HUES6 (cell line): ENCODE measurements at regions not wholly inside any gene's neighbourhood (a gene's known extent, or its start where the extent isn't known, plus 50 kb on each side); places are given as distances from the start of the nearest gene placed in this dataset.
"Not testable (repeated sequence)": the region's sequence is repeated elsewhere in the genome, so short reads cannot be mapped to it uniquely, and the experiment has no call there.

Experiments used
- H3K27ac ChIP-seq: 2 replicates; pipeline ENCODE4 v1.7.0; 2013; ENCODE audit warnings: low read depth, mild to moderate bottlenecking, low read length, inconsistent platforms
- H3K27me3 ChIP-seq: 2 replicates; pipeline ENCODE4 v1.6.1; 2013; ENCODE audit warnings: low read length; ENCODE audit not compliant: control insufficient read depth, insufficient read depth
- H3K36me3 ChIP-seq: 2 replicates; pipeline ENCODE4 v1.6.1; 2013; ENCODE audit warnings: low read length; ENCODE audit not compliant: control insufficient read depth, insufficient read depth
- H3K4me1 ChIP-seq: 2 replicates; pipeline ENCODE4 v1.6.1; 2013; ENCODE audit warnings: low read length; ENCODE audit not compliant: control insufficient read depth, insufficient read depth
- H3K4me3 ChIP-seq: 2 replicates; pipeline ENCODE4 v1.5.1; 2013; ENCODE audit warnings: low read depth, low read length
- H3K9ac ChIP-seq: one replicate; pipeline ENCODE4 v1.6.1; 2013; ENCODE audit warnings: mild to moderate bottlenecking, low read length
- H3K9me3 ChIP-seq: 2 replicates; pipeline ENCODE4 v1.6.1; 2013; ENCODE audit warnings: low read depth, low read length; ENCODE audit not compliant: control insufficient read depth, insufficient read depth

DNA sequence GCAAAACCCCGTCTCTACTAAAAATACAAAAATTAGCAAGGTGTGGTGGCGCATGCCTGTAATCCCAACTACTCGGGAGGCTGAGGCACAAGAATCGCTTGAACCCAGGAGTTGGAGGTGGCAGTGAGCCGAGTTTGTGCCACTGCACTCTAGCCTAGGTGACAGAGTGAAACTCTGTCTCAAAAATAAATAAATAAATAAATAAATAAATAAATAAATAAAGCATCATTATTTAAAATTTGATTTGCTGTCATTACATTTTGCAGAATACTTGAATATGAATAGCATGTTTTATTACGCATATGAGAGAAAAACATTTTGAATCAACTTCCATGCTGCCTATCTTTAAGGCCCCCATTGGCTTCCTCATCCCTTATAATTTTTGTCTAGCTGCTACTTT lies 53.4 kb upstream of the MED14 start:
- not testable (repeated sequence) for H3K9ac ChIP-seq, H3K4me3 ChIP-seq, H3K27ac ChIP-seq, H3K4me1 ChIP-seq, H3K36me3 ChIP-seq, H3K27me3 ChIP-seq
- H3K9me3 ChIP-seq, result peaks cover 16% of the 10 kb centered on the region

DNA sequence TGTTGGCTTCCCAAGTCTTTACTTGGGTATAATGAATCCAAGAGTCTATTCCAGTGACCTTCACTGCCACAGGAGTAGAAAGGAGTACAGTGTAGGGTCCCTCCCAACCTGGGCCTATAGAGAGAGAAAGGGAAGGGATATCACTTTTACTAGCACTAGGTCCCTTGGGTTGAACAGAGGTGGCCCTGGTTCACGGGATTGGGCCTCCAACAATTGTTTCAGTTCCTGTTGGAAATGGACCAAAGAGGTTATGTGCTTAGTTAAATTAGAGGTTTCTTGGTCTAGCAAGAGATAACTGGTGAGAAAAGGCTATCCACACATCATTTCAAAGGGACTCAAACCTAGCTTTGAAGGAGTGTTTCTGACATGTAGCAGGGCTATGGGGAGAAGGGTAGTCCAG lies 57.1 kb upstream of the MED14 start:
- H3K4me3 ChIP-seq, result no peak overlapping the region
- no peaks in the 10 kb centered on the region for H3K27me3 ChIP-seq
- no peak overlapping the region for H3K9ac ChIP-seq

DNA sequence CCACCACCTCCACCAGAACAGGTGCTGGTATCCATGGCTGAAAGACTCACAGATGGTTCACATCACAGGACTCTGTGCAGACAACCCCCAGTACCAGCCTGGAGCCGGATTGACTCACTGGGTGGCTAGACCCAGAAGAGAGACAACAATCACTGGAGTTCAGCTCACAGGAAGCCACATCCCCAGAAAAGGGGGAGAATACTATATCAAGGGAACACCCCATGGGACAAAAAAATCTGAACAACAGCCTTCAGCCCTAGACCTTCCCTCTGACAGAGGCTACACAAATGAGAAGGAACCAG lies 59.4 kb upstream of the MED14 start:
- not testable (repeated sequence) for H3K4me3 ChIP-seq, H3K4me1 ChIP-seq, H3K27me3 ChIP-seq, H3K36me3 ChIP-seq
- Histone ChIP-seq H3K9me3 (peaks cover 19% of the 10 kb centered on the region), H3K27ac (peak overlapping the region; percentile 21; the same call in 1 of the 2 replicates), H3K9ac (peak overlapping the region; percentile 74)

More for the DNA sequence above, 57.1 kb upstream of the MED14 start:
- H3K4me1 ChIP-seq, result peaks cover 7% of the 10 kb centered on the region
- H3K9me3 ChIP-seq, result peaks cover 23% of the 10 kb centered on the region
- no peak overlapping the region for H3K27ac ChIP-seq
- no peaks in the 10 kb centered on the region for H3K36me3 ChIP-seq

DNA sequence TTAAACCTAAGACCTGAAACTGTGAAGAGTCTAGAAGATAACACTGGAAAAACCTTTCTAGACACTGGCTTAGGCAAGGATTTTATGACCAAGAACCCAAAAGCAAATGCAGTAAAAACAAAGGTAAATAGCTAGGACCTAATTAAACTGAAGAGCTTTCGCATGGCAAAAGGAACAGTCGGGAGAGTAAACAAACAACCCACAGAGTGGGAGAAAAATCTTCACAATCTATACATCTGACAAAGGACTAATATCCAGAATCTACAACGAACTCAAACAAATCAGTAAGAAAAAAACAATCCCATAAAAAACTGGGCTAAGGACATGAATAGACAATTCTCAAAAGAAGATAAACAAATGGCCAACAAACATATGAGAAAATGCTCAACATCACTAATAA lies 64.4 kb upstream of the MED14 start:
- H3K27ac ChIP-seq, H3K9ac ChIP-seq, H3K27me3 ChIP-seq, H3K36me3 ChIP-seq, H3K4me3 ChIP-seq, H3K4me1 ChIP-seq: not testable (repeated sequence)
- H3K9me3 ChIP-seq, result peaks cover 17% of the 10 kb centered on the region

DNA sequence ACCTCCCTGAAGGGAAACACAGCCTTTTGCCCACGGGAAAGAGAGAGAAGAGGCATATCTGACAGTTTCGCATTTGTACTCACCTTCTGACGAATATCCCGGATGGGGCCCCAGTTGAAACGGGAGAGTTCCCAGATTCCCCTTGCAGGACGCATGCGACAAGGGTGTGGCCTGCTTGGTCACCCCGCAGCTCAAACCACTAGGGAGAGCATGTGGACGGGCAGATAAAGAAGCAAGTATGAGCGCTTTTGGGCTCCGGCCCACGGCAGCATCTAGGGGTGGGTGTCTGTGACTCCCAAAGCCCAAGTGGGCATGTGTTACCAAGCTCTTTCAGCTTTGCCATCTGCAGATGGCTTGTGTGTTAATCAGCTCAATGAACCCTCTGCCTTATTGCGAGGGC lies 70.1 kb upstream of the MED14 start:
- Histone ChIP-seq H3K27me3 (no peaks in the 10 kb centered on the region), H3K4me3 (no peak overlapping the region), H3K36me3 (no peaks in the 10 kb centered on the region), H3K9me3 (peaks cover 24% of the 10 kb centered on the region), H3K9ac (no peak overlapping the region), H3K4me1 (no peaks in the 10 kb centered on the region), H3K27ac (no peak overlapping the region)

DNA sequence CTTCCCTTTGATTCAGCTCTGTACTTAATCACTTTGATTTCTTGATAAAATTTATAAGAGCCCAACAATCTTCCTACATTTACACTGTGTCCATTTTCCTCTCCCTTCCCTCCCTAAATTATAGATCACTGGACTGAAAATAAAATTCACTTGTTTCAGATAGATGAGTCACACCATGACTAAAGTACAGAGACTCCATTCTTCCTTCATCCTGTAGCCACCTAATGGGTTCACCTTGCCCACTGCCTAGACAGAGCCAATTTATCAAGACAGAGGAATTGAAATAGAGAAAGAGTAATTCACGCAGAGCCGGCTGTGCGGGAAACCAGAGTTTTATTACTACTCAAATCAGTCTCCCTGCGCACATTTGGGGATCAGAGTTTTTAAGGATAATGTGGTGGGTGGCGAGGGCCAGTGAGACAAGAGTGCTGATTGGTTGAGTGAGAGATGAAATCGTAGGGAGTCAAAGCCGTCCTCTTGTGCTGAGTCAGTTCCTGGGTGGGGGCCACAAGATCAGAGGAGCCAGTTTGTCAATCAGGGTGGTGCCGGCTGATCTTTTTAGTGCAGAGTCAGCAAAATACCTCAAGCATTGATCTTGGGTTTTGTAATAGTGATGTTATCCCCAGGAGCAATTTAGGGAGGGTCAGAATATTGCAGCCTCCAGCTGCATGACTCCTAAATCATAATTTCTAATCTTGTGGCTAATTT lies 71.3 kb upstream of the MED14 start:
- H3K27ac ChIP-seq, result no peak overlapping the region
- H3K9ac ChIP-seq, result no peak overlapping the region
- H3K9me3 ChIP-seq, result peaks cover 24% of the 10 kb centered on the region
- H3K27me3 ChIP-seq, result no peaks in the 10 kb centered on the region
- no peaks in the 10 kb centered on the region for H3K4me1 ChIP-seq
- no peak overlapping the region for H3K4me3 ChIP-seq
- H3K36me3 ChIP-seq, result no peaks in the 10 kb centered on the region

DNA sequence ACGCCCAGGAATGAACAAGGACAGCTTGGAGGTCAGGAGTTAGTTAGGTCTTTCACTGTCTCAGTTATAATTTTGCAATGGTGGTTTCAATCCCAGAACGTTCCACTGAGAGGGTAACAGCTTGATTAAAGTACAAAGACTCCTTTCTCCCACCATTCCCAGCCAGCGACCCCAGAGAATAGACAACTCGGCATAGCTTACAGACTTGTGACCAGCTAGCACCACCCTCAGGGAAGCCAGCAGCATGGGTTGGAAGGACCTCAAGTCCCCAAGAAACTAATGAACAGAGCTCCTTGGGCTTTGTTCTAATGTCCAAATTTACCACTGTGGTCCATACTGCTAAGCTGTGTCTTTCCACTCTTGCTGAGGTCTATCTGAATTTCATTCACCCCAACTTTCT lies 72.0 kb upstream of the MED14 start:
- H3K9me3 ChIP-seq, result peaks cover 23% of the 10 kb centered on the region
- H3K27me3 ChIP-seq, result no peaks in the 10 kb centered on the region
- no peaks in the 10 kb centered on the region for H3K36me3 ChIP-seq
- H3K4me1 ChIP-seq, result no peaks in the 10 kb centered on the region
- no peak overlapping the region for H3K4me3 ChIP-seq
- no peak overlapping the region for H3K27ac ChIP-seq
- H3K9ac ChIP-seq, result no peak overlapping the region

DNA sequence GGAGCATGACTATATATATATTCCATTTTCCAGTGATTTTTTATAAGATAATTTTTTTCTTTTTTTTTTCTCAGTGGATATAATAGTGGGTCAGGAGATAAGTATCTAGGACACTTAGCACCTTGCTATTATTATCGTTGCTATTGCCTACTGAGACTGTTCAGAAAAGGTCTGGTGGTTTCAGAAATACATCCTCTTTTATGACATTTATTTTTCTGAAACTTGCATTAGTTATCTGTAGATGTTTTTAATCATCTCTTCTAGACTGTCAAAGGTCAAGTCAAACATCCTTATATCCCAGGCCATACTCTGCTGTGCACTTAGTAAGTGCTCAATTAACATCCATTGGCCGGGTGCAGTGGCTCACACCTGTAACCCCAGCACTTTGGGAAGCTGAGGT lies 72.9 kb upstream of the MED14 start:
- H3K9me3 ChIP-seq, result peaks cover 25% of the 10 kb centered on the region
- no peak overlapping the region for H3K27ac ChIP-seq
- no peak overlapping the region for H3K4me3 ChIP-seq
- no peaks in the 10 kb centered on the region for H3K36me3 ChIP-seq
- H3K9ac ChIP-seq, result no peak overlapping the region
- H3K4me1 ChIP-seq, result no peaks in the 10 kb centered on the region
- H3K27me3 ChIP-seq, result no peaks in the 10 kb centered on the region

DNA sequence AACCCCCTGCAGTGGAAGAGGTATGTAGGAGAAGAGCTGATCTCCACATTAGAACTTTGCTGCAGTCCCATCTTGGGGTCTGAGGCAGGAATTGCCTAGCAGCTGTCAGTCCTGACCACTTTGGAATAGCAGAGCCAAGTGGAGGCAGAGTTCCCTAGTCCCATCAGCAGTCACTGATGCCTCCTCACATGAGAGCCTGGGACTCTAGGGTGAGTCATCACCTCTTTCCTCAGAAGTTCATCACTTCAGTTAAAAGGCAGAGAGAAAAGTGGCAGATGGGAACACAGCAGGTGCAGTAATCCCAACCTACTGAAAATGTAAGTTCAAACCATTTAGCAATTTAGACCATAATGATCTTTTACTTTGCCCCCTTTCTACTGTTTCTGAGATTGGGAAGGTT lies 73.9 kb upstream of the MED14 start:
- Histone ChIP-seq H3K4me3 (no peak overlapping the region), H3K9me3 (peaks cover 29% of the 10 kb centered on the region), H3K27me3 (no peaks in the 10 kb centered on the region), H3K27ac (no peak overlapping the region), H3K36me3 (no peaks in the 10 kb centered on the region), H3K4me1 (no peaks in the 10 kb centered on the region), H3K9ac (no peak overlapping the region)

DNA sequence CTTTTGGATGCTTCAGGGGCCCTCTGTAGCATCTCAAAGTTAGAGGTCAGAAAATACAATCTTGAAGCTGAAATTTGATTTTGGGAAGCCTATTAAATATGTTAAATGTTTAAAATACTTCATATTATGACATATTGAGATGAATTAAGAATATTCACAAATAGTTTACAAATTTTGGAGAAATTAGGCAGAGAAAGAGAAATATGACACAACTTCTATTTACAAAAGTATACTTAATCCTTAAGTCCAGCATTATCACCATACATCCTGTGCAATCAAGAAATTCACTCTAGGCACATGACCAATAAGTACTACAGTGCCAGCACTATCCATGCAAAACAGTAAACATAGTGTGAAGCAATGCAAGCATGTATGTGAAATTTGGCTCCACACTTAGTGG lies 79.7 kb upstream of the MED14 start:
- not testable (repeated sequence) for H3K4me3 ChIP-seq, H3K36me3 ChIP-seq, H3K27ac ChIP-seq, H3K9ac ChIP-seq, H3K27me3 ChIP-seq, H3K4me1 ChIP-seq
- peaks cover 57% of the 10 kb centered on the region for H3K9me3 ChIP-seq

DNA sequence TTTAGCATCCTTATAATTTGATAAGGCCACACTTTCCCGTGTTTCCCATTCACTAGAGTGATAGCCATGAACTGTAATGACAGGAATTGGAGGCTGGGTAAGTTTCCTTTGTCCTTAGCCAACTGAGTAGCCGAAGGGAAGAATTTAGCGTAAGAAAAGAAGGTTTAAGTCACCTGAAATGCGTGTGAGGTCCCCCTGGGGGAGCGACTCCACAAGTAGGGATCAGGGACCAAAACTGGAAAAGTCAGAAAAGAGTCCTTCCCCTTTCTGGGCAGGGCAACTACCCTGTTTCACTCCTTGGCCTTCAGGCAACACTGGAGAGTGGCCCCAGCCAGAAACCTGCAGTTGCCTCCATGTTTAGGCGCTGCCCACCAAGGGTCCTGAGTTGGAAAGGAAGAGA lies 81.6 kb upstream of the MED14 start:
- peaks cover 70% of the 10 kb centered on the region for H3K9me3 ChIP-seq
- no peak overlapping the region for H3K4me3 ChIP-seq
- H3K4me1 ChIP-seq, result no peaks in the 10 kb centered on the region
- H3K36me3 ChIP-seq, result no peaks in the 10 kb centered on the region
- H3K9ac ChIP-seq, result no peak overlapping the region
- no peak overlapping the region for H3K27ac ChIP-seq
- no peaks in the 10 kb centered on the region for H3K27me3 ChIP-seq

DNA sequence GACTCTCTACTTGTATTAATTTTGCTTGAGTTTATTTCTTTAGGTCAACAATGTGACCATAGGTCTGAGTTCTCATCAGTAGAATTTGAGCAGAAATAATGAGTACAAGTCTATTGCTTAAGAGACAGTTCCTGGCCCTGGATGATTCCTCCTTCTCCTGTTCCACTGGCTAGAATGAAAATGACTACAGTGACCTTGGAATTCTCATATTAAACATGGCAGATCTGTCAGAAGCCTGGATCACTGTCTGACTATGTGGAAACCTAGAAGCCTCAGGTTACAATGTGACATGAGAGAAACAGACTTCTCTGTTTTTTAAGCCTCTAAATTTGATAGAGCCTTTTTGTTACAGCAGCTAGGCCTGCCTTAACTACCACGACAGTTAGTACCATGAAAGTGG lies 82.9 kb upstream of the MED14 start:
- H3K27me3 ChIP-seq, result no peaks in the 10 kb centered on the region
- peaks cover 70% of the 10 kb centered on the region for H3K9me3 ChIP-seq
- no peak overlapping the region for H3K27ac ChIP-seq
- H3K9ac ChIP-seq, result no peak overlapping the region
- no peaks in the 10 kb centered on the region for H3K4me1 ChIP-seq
- no peak overlapping the region for H3K4me3 ChIP-seq
- H3K36me3 ChIP-seq, result no peaks in the 10 kb centered on the region
